NCI-H187 (cell line): ENCODE measurements at regions not wholly inside any gene's neighbourhood (a gene's known extent, or its start where the extent isn't known, plus 50 kb on each side); places are given as distances from the start of the nearest gene placed in this dataset.
"Not testable (repeated sequence)": the region's sequence is repeated elsewhere in the genome, so short reads cannot be mapped to it uniquely, and the experiment has no call there.

Experiments used
- DNase-seq, 2 experiments: peaks; one replicate each; lab custom pipeline; 2025; lab: John Stamatoyannopoulos, UW

DNA sequence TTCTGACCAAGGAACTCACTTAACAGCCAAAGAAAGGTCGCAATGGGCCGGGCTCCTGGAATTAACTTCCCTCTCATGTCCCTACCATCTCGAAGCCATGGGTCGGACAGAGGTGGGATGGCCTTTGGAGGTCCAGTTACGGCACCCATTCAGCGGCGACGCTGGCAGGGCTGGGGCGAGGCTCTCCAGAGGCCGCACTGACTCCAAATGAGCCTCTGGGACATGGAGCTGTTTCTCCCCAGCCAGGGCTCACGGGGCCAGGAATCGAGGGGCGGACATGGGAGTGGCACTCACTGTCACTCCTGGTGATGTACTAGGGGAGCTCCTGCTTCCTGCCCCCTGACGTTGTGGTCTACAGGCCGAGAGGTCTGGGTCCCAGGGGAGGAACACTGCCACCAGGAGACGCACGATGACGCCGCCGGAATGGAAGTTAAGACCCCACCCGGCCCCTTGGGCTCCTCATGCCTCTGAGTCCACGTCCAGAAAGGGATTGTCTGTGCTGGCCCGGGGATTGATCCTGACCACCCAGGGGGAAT, 60.7 kb upstream of the METRNL start:
- no peak for DNase-seq

DNA sequence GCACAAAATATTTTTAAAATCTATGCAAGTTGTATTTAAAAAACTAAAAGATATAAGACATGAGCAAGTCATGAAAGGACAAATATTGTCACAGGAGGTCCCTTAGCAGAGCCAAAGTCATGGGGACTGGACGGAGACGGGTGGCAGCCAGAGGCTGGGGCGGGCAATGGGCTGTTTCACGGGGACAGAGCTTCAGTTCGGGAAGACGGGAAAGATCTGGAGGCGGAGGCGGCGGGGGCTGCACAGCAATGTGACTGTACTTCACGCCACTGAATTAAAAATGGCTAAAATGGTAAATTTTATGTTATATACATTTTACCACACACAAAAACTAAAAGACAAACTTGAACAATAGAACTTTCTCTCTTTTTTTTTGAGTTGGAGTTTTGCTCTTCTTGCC, 60.0 kb upstream of the METRNL start:
- DNase-seq, result no peak

DNA sequence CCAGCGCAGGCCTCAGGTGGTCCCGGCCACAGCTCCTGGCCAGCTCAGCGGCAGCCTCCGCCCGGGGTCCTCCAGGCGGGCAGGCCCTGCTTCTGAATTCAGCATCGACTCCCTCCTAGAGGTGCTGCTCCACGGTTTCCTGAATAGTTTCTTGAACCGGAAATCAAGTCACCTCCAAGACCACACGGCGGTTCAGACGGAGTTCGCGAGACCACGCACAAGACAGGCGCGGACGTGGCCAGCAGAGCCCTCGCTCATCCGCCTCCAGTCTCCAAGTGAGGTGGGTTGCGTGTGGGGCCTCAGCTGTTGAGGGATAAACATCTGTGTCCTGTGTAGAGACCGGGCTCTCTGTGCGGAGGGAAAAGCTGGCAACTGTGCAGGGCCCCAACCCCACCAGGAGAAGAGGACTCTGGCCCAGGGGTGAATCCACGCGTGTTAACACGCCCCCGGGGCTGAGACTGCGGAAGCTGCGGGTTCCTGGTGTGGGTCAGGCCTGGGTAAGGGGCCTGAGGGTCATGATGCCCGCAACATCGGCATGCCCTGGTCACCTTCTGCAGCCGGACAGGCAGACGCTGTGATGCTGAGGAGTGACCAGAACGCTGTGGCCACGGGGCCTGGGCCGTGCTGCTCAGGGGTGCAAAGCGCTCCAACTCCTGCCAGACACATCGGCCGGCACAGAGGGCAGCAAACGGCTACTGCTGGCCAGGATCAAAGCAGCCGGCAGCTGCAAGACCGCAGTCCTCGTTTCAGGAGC, 55.0 kb upstream of the METRNL start:
- no peak for DNase-seq

DNA sequence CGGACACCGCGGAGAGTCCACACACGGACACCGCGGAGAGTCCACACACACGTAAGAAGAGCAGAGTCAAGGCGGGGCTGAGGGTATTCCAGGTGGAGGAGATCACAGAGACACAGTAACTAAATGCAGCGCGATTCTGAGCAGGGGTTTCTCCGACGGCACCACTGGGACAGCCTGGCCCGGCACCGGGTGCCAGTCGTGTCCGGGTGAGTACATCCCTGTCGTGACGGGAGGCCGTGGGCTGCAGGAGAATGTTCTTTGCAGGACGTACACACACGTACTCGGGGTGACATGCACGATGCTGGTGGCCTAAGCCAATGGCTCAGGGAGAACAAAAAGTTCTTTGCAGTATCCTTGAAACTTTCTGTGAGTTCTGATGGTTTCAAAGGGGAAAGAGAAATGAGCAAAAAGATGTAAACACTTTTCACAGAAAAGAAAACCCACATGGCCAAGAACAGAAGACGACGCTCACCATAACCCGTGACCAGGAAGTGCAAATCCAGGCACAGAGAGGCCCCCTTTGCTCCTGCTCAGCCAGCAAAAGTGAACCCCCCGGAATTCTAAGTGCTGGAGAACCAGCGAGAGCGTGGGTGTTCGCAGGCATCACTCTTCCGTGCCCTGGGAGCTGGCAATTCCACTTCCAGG, 53.7 kb upstream of the METRNL start:
- DNase-seq, result no peak

DNA sequence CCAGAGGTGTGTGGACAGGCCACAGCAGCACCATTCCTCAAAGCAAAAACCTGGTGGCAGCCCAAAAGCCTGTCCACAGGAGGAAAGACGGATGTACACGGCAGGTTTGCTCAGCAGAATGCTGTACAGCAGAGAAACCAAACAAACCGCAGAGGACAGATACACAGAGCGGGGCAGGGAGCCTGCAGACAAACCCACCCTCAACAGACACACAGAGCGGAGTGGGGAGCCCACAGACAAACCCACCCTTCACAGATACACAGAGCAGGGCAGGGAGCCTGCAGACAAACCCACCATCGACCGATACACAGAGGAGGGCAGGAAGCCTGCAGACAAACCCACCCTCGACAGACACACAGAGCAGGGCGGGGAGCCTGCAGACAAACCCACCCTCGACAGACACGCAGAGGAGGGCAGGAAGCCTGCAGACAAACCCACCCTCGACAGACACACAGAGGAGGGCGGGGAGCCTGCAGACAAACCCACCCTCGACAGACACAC, 53.0 kb upstream of the METRNL start:
- DNase-seq, result no peak

DNA sequence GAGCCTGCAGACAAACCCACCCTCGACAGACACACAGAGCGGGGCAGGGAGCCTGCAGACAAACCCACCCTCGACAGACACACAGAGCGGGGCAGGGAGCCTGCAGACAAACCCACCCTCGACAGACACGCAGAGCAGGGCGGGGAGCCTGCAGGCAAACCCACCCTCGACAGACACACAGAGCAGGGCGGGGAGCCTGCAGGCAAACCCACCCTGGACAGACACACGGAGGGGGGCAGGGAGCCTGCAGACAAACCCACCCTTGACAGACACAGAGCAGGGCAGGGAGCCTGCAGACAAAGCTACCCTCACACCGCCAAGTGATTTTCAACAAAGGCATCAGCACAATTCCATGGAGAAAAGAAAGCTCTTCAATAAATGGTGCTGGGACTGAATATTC, 52.5 kb upstream of the METRNL start:
- not testable (repeated sequence) for DNase-seq

DNA sequence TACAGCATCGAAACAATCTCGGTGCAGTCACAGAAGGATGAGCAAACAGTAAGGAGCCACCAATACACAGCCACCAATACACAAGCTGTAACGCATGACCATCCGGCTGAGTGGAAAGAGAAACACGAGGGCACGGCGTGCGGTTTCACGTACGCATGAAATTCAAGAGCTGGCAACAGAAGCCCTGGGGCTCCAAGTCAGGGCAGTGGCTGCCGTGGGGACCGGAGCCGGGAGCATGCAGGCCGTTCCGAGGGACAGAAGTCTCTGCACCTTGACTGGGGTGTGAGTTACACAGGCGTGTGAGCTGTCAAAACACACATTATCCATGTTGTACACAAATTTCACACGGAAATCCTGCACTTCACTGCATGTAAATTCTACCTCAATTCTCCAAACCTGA, 50.6 kb upstream of the METRNL start:
- no peak for DNase-seq

DNA sequence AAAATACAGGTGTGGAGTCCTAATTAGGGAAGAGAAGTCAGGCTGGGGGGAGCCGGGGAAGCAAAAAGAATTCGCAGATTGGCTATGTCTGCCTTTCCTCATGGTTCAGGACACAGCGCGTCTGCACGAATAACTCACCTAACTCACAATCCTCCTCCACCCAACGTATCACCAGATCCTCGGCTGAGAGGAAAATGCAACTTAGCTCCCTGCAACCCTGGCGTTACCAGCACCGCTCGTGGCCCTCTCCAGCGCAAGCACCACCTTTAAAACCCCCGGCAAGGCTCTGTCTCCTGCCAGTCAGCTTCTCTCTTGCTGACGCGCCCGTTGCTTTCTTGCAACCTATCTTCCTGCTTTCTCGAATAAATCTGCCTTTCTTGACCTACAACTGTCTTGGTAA, 49.8 kb upstream of the METRNL start:
- no peak for DNase-seq
